ENCODE measurements at regions not wholly inside any gene's neighbourhood (a gene's known extent, or its start where the extent isn't known, plus 50 kb on each side); places are given as distances from the start of the nearest gene placed in this dataset.

- POLR2A ChIA-PET: no interaction called here
- Histone ChIP-seq H3K4me1 (ENCODE audit: control insufficient read depth, extremely low read depth, insufficient read depth, low read length) (no peaks in the 10 kb centered on the region), H3K4me2 (ENCODE audit: insufficient read depth, low read length) (no peak overlapping the region), H4K20me1 (replicated peaks; ENCODE audit: control insufficient read depth, extremely low read depth, insufficient read depth, low read length) (no peaks in the 10 kb centered on the region), H3K27ac (ENCODE audit: insufficient read depth, low read depth, low read length) (no peak overlapping the region), H3K9me3 (replicated peaks; ENCODE audit: control insufficient read depth, insufficient read depth, low read length) (no peaks in the 10 kb centered on the region), H3K79me2 (ENCODE audit: control insufficient read depth, insufficient read depth, low read length) (no peaks in the 10 kb centered on the region), H3K9ac (replicated peaks; ENCODE audit: extremely low read depth, insufficient read depth, low read length) (no peak overlapping the region), H2AFZ (ENCODE audit: low read depth, low read length) (no peak overlapping the region), H3K36me3 (ENCODE audit: control insufficient read depth in 2 of 2, extremely low read depth in 1 of 2, insufficient read depth in 2 of 2, low read length in 2 of 2) (no peaks in the 10 kb centered on the region), H3K9me1 (replicated peaks; ENCODE audit: control insufficient read depth, extremely low read depth, insufficient read depth, low read length) (no peaks in the 10 kb centered on the region), H3K4me3 (replicated peaks in 1 of 3; ENCODE audit: insufficient read depth in 1 of 3, low read depth in 1 of 3, low read length in 3 of 3) (no peak overlapping the region), H3K27me3 (ENCODE audit: control insufficient read depth in 2 of 2, insufficient read depth in 2 of 2, low read length in 2 of 2) (no peaks in the 10 kb centered on the region)
- DNase-seq (ENCODE audit: low read depth, low spot score) (no peak), FAIRE-seq (no peak)
- dilution Hi-C loops (cut with MboI; ENCODE audit: extremely low pct_ligation_motif_present, low sequenced_read_pairs) (no loop called here), intact Hi-C loops (cut with micrococcal nuclease) (no loop called here)
- BruUV-seq (replicated peaks): no TSS peak
- CTCF ChIA-PET: no interaction called here
- TF ChIP-seq EZH2 (IDR thresholded peaks at IDR 0.05; ENCODE audit: borderline replicate concordance, low read depth, low read length, severe bottlenecking) (no peak), FOS (IDR thresholded peaks at IDR 0.05; ENCODE audit: borderline replicate concordance, insufficient read depth, low read length) (no peak), MYC (IDR thresholded peaks at IDR 0.05; ENCODE audit: low read depth, low read length) (no peak), JUN (IDR thresholded peaks at IDR 0.05; ENCODE audit: borderline replicate concordance, insufficient read depth, insufficient read length, low read depth) (no peak), GATA2 (IDR thresholded peaks at IDR 0.05; ENCODE audit: insufficient read depth, insufficient read length, low read depth, low read length) (no peak), POLR2A (IDR thresholded peaks at IDR 0.05; ENCODE audit: low read depth, low read length) (no peak), CTCF (IDR thresholded peaks at IDR 0.05; ENCODE audit: extremely low read depth in 1 of 2, insufficient read depth in 1 of 2, low read depth in 1 of 2, low read length in 2 of 2) (no peak), POLR2AphosphoS5 (IDR thresholded peaks at IDR 0.05; ENCODE audit: insufficient read depth, low read depth, low read length) (no peak), MAX (IDR thresholded peaks at IDR 0.05; ENCODE audit: insufficient read depth, insufficient read length) (no peak)
Observed at GRCh38 chrX:4382273-4382672, 668.8 kb upstream of the PRKX start.
